IMR-90 (cell line): ENCODE measurements at regions not wholly inside any gene's neighbourhood (a gene's known extent, or its start where the extent isn't known, plus 50 kb on each side); places are given as distances from the start of the nearest gene placed in this dataset.
"Not testable (repeated sequence)": the region's sequence is repeated elsewhere in the genome, so short reads cannot be mapped to it uniquely, and the experiment has no call there.

Experiments
- ATAC-seq: fragments of 200-7000 bp; cut with Tn5 transposase; 2 replicates; pipeline ENCODE4 v1.9.1; 2020; ENCODE audit warnings: low read depth, mild to moderate bottlenecking, moderate library complexity
- BruUV-seq: library from RNA; stranded (reverse); fragments of 400-500 nt; replicated peaks from 2 replicates; lab custom pipeline; 2021; lab: Mats Ljungman, UMichigan
- CTCF ChIA-PET: fragments of 300-600 bp; formaldehyde crosslinking; extraction: SDS; loops from one replicate; lab custom pipeline; 2021; ENCODE audit warnings: antibody characterized with exemption; lab: Yijun Ruan, JAX
- POLR2A ChIA-PET: fragments of 300-600 bp; sonication (Branson Sonifier 250); formaldehyde crosslinking; loops from one replicate; lab custom pipeline; 2022; ENCODE audit warnings: antibody characterized with exemption; ENCODE audit not compliant: unreplicated experiment; lab: Charles Lee
- DNase-seq: peaks from one replicate; pipeline ENCODE4 v3.0.0; 2013
- H2AFZ ChIP-seq: replicated peaks from 2 replicates; pipeline ENCODE3; 2013; ENCODE audit warnings: low read length, mild to moderate bottlenecking; ENCODE audit not compliant: poor library complexity
- H2AK5ac ChIP-seq: 2 replicates; pipeline ENCODE4 v1.6.1; 2013; ENCODE audit warnings: low read depth, low read length, inconsistent platforms
- H2AK9ac ChIP-seq: replicated peaks from 2 replicates; pipeline ENCODE3; 2013; ENCODE audit warnings: mild to moderate bottlenecking, low read depth, low read length, moderate library complexity; ENCODE audit not compliant: poor library complexity
- H2BK120ac ChIP-seq: 2 replicates; pipeline ENCODE4 v1.6.1; 2013; ENCODE audit warnings: low read depth, low read length, inconsistent platforms
- H2BK15ac ChIP-seq: 3 replicates; pipeline ENCODE4 v1.6.1; 2013; ENCODE audit warnings: low read depth, low read length, inconsistent platforms
- H2BK20ac ChIP-seq: 2 replicates; pipeline ENCODE4 v1.6.1; 2013; ENCODE audit warnings: low read depth, mild to moderate bottlenecking, inconsistent platforms, low read length, moderate library complexity
- H2BK5ac ChIP-seq: 2 replicates; pipeline ENCODE4 v1.6.1; 2013; ENCODE audit warnings: mild to moderate bottlenecking, low read depth, low read length, inconsistent platforms; ENCODE audit not compliant: poor library complexity, severe bottlenecking
- H3K14ac ChIP-seq: replicated peaks from 2 replicates; pipeline ENCODE4 v1.6.1; 2013; ENCODE audit warnings: low read depth, low read length, inconsistent platforms
- H3K18ac ChIP-seq: 2 replicates; pipeline ENCODE4 v1.6.1; 2013; ENCODE audit warnings: low read depth, low read length, control low read depth
- H3K23ac ChIP-seq: 2 replicates; pipeline ENCODE4 v1.6.1; 2013; ENCODE audit warnings: low read depth, low read length, inconsistent platforms
- H3K27ac ChIP-seq: 2 replicates; pipeline ENCODE4 v1.5.1; 2013; ENCODE audit warnings: mild to moderate bottlenecking, control low read depth, low read length; ENCODE audit not compliant: insufficient read depth
- H3K27me3 ChIP-seq: 2 replicates; pipeline ENCODE4 v1.6.1; 2013; ENCODE audit warnings: low read length; ENCODE audit not compliant: control insufficient read depth, insufficient read depth
- H3K36me3 ChIP-seq: 2 replicates; pipeline ENCODE4 v1.6.1; 2013; ENCODE audit warnings: low read length, mixed read lengths; ENCODE audit not compliant: control insufficient read depth, insufficient read depth
- H3K4ac ChIP-seq: 2 replicates; pipeline ENCODE4 v1.6.1; 2013; ENCODE audit warnings: low read depth, low read length, inconsistent platforms
- H3K4me1 ChIP-seq: 2 replicates; pipeline ENCODE4 v1.6.1; 2013; ENCODE audit warnings: low read length, mixed read lengths; ENCODE audit not compliant: control insufficient read depth, insufficient read depth
- H3K4me2 ChIP-seq: 2 replicates; pipeline ENCODE4 v1.6.1; 2013; ENCODE audit warnings: low read depth, mild to moderate bottlenecking, control low read depth, low read length, moderate library complexity
- H3K4me3 ChIP-seq: 2 replicates; pipeline ENCODE4 v1.5.1; 2013; ENCODE audit warnings: low read depth, mild to moderate bottlenecking, control low read depth, low read length, moderate library complexity; ENCODE audit not compliant: insufficient read depth
- H3K56ac ChIP-seq: 2 replicates; pipeline ENCODE4 v1.6.1; 2013; ENCODE audit warnings: low read length, inconsistent platforms; ENCODE audit not compliant: insufficient read depth; ENCODE audit errors: extremely low read depth
- H3K79me1 ChIP-seq, 2 experiments: 2 replicates each; pipeline ENCODE4 v1.6.1; 2013; ENCODE audit warnings: low read length in 2 of 2, inconsistent platforms in 1 of 2, low read depth in 1 of 2
- H3K9ac ChIP-seq: 2 replicates; pipeline ENCODE4 v1.6.1; 2013; ENCODE audit warnings: low read depth, low read length, control low read depth
- H3K9me1 ChIP-seq: 2 replicates; pipeline ENCODE4 v1.6.1; 2013; ENCODE audit warnings: low read length, inconsistent platforms; ENCODE audit not compliant: insufficient read depth
- H3K9me3 ChIP-seq: 2 replicates; pipeline ENCODE4 v1.6.1; 2013; ENCODE audit warnings: low read length; ENCODE audit not compliant: control insufficient read depth, insufficient read depth
- H4K20me1 ChIP-seq: 2 replicates; pipeline ENCODE4 v1.6.1; 2013; ENCODE audit warnings: low read length, inconsistent platforms; ENCODE audit not compliant: insufficient read depth
- H4K5ac ChIP-seq: 2 replicates; pipeline ENCODE4 v1.6.1; 2013; ENCODE audit warnings: mild to moderate bottlenecking, low read depth, low read length, control low read depth
- H4K8ac ChIP-seq, 2 experiments: 2 replicates each; pipeline ENCODE4 v1.6.1; 2013; ENCODE audit warnings: low read depth in 2 of 2, low read length in 2 of 2, control low read depth in 1 of 2, inconsistent platforms in 1 of 2
- H4K91ac ChIP-seq: 2 replicates; pipeline ENCODE4 v1.6.1; 2013; ENCODE audit warnings: low read depth, low read length, inconsistent platforms; ENCODE audit not compliant: insufficient read depth
- WGBS, 2 experiments: methylation state at CpG; one replicate each; pipeline versions ENCODE4 v1.1.5 to v1.1.7; 2013; ENCODE audit warnings: missing lambda C conversion rate in 2 of 2; ENCODE audit not compliant: insufficient read length in 1 of 2; ENCODE audit errors: extremely low coverage in 2 of 2; 5-methylcytosine and 5-hydroxymethylcytosine counted together
- dilution Hi-C: fragments of 300-500 bp; cut with HindIII; formaldehyde crosslinking; loops from one replicate; pipeline ENCODE4 v1.14.3; 2018; ENCODE audit warnings: low sequenced_read_pairs; ENCODE audit not compliant: unreplicated experiment
- in situ Hi-C: fragments of 300-500 bp; cut with MboI; formaldehyde crosslinking; loops from 3 replicates; pipeline ENCODE4 v1.14.3; 2019; ENCODE audit warnings: low sequenced_read_pairs, inconsistent platforms, mixed read lengths
- intact Hi-C: fragments of 100-400 bp; cut with micrococcal nuclease; formaldehyde crosslinking; loops from 2 replicates; pipeline ENCODE4 v1.10.0; 2022

DNA sequence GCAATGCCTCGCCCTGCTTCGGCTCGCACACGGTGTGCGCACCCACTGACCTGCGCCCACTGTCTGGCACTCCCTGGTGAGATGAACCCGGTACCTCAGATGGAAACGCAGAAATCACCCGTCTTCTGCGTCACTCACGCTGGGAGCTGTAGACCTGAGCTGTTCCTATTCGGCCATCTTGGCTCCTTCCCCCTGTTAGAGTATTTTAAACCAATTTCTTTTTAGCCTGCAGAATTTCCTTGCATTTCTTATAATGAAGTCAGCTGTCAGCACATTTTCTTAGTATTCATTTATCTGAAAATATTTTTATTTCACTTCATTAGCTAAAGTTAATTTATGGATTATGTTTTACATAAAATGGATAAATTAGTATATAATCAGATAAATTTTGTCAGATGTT, 288.8 kb downstream of the LIG4 start:
- WGBS, 2 experiments, result no CpG with 5 or more reads among the region's 12 CpGs
- H2BK120ac ChIP-seq, H3K18ac ChIP-seq, BruUV-seq, dilution Hi-C loops, H3K27ac ChIP-seq, H3K9me3 ChIP-seq, DNase-seq, H3K27me3 ChIP-seq, ATAC-seq, H2AFZ ChIP-seq, H2AK5ac ChIP-seq, H2BK5ac ChIP-seq, H3K4me2 ChIP-seq, H3K9ac ChIP-seq, H4K5ac ChIP-seq, H2BK20ac ChIP-seq, in situ Hi-C loops, H2BK15ac ChIP-seq, H3K4me3 ChIP-seq, H3K36me3 ChIP-seq, H3K4me1 ChIP-seq, POLR2A ChIA-PET, H3K4ac ChIP-seq, intact Hi-C loops, H3K14ac ChIP-seq, H3K79me1 ChIP-seq, H3K23ac ChIP-seq, H4K91ac ChIP-seq, H4K20me1 ChIP-seq, H2AK9ac ChIP-seq, H4K8ac ChIP-seq, H3K9me1 ChIP-seq, H3K56ac ChIP-seq: not testable (repeated sequence)
- CTCF ChIA-PET, result interaction anchor here (0.7 kb wide), 1 partner anchor 42 kb away, joined by 3 read pairs; no protein-coding TSS in a partner anchor

DNA sequence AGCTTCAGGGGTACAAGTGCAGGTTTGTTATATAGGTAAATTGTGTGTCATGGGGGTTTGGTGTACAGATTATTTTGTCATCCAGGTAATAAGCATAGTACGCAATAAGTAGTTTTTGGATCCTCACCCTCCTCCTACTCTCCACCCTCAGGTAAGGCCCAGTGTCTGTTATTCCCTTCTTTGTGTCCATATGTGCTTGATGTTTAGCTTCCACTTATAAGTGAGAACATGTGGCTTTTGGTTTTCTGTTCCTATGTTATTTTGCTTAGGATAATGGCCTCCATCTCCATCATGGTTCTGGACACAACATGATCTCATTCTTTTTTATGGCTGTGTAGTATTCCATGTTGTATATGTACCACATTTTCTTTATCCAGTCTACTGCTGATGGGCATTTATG, 298.4 kb downstream of the LIG4 start:
- H3K4me2 ChIP-seq, BruUV-seq: not testable (repeated sequence)

More for the DNA sequence above, 298.4 kb downstream of the LIG4 start:
- H2BK120ac ChIP-seq, H4K91ac ChIP-seq, H3K27ac ChIP-seq, H3K18ac ChIP-seq, H3K56ac ChIP-seq, ATAC-seq, H2AK5ac ChIP-seq, H4K8ac ChIP-seq, H2BK20ac ChIP-seq, H3K23ac ChIP-seq, H2BK5ac ChIP-seq, H3K4me1 ChIP-seq, POLR2A ChIA-PET, H2BK15ac ChIP-seq, H2AFZ ChIP-seq, DNase-seq, H3K4ac ChIP-seq, H4K5ac ChIP-seq, CTCF ChIA-PET, intact Hi-C loops, H3K9me1 ChIP-seq, H3K9ac ChIP-seq, H4K20me1 ChIP-seq, in situ Hi-C loops, H3K4me3 ChIP-seq, H2AK9ac ChIP-seq, dilution Hi-C loops, H3K27me3 ChIP-seq, H3K79me1 ChIP-seq, H3K14ac ChIP-seq, H3K36me3 ChIP-seq, H3K9me3 ChIP-seq: not testable (repeated sequence)
- no CpG with 5 or more reads among the region's 1 CpG for WGBS, 2 experiments
